ENCODE measurements at regions not wholly inside any gene's neighbourhood (a gene's known extent, or its start where the extent isn't known, plus 50 kb on each side); places are given as distances from the start of the nearest gene placed in this dataset.
"Not testable (repeated sequence)": the region's sequence is repeated elsewhere in the genome, so short reads cannot be mapped to it uniquely, and the experiment has no call there.

DNA sequence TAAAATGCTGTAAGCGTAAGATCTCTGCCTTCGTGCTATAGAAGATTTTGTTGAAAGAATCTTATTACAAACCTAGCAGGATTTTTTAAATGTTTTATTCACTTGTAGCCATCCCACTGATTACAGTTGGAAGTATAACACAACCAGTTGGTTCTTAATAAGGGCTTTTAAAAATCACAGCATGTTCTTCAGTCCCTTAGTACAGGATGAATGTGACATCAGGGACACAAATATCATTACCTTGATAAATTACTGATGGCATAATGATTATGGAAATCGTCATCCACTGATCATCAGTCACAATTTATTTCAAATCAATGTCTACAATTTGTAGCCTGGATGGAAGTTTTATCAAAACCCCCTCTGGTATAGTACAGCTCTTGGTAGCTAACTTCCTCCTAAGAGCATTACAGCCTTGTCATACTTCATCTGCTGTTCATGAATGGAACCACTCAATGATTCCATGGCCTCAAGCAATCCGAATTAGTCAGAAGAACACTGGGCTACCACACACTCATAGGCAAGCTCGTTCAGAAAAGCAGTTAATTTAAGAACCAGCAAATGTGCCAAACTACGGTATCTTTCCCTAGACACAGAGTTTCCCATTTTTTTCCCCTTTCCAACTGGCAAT lies 389.2 kb upstream of the TENM3 start:
- H3K4me3 ChIP-seq (ENCODE audit: insufficient read depth, low read length): no peak overlapping the region
- H3K27me3 ChIP-seq (ENCODE audit: insufficient read depth, low read length): no peaks in the 10 kb centered on the region
- H3K27ac ChIP-seq (ENCODE audit: low read depth, low read length): no peak overlapping the region
- H3K36me3 ChIP-seq (ENCODE audit: insufficient read depth, low read length): no peaks in the 10 kb centered on the region
- H3K9me3 ChIP-seq (ENCODE audit: low read depth, low read length): no peaks in the 10 kb centered on the region
- DNase-seq (ENCODE audit: insufficient read length, low spot score, missing footprints): no peak
- H3K79me2 ChIP-seq (ENCODE audit: insufficient read depth, low read length): no peaks in the 10 kb centered on the region
- no peak overlapping the region for H3K4me2 ChIP-seq (ENCODE audit: insufficient read depth, low read length)
- TF ChIP-seq, protein P1, sequence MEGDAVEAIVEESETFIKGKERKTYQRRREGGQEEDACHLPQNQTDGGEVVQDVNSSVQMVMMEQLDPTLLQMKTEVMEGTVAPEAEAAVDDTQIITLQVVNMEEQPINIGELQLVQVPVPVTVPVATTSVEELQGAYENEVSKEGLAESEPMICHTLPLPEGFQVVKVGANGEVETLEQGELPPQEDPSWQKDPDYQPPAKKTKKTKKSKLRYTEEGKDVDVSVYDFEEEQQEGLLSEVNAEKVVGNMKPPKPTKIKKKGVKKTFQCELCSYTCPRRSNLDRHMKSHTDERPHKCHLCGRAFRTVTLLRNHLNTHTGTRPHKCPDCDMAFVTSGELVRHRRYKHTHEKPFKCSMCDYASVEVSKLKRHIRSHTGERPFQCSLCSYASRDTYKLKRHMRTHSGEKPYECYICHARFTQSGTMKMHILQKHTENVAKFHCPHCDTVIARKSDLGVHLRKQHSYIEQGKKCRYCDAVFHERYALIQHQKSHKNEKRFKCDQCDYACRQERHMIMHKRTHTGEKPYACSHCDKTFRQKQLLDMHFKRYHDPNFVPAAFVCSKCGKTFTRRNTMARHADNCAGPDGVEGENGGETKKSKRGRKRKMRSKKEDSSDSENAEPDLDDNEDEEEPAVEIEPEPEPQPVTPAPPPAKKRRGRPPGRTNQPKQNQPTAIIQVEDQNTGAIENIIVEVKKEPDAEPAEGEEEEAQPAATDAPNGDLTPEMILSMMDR (IDR thresholded peaks at IDR 0.05; ENCODE audit: extremely low read depth, low read depth, low read length): no peak
- no peaks in the 10 kb centered on the region for H3K4me1 ChIP-seq (ENCODE audit: insufficient read depth, low read length)
- H4K20me1 ChIP-seq (ENCODE audit: insufficient read depth, low read length): no peaks in the 10 kb centered on the region
- H2AFZ ChIP-seq (ENCODE audit: low read length): no peak overlapping the region

DNA sequence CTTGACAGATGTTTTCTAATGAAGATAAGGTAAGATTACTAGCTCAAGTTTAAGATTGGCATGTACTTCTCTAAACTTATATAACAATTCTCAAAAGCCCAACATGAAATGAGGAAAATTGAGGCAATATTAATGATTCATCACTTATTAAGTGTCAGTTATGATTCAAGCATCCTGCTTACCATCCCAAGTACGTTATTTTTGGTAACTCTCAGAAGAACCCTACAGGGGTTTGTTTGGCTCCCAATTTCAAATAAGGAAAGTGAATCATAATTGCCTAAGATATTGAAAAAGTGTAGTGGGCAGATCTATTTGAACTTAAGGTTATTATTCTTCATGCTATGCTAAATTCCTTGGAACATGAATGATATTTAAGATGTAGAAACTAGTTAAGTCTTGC lies 387.9 kb upstream of the TENM3 start:
- H3K4me3 ChIP-seq (ENCODE audit: insufficient read depth, low read length): no peak overlapping the region
- no peak overlapping the region for H3K27ac ChIP-seq (ENCODE audit: low read depth, low read length)
- H3K4me1 ChIP-seq (ENCODE audit: insufficient read depth, low read length): no peaks in the 10 kb centered on the region
- no peak overlapping the region for H3K4me2 ChIP-seq (ENCODE audit: insufficient read depth, low read length)
- H3K27me3 ChIP-seq (ENCODE audit: insufficient read depth, low read length): no peaks in the 10 kb centered on the region
- no peaks in the 10 kb centered on the region for H4K20me1 ChIP-seq (ENCODE audit: insufficient read depth, low read length)
- H3K36me3 ChIP-seq (ENCODE audit: insufficient read depth, low read length): no peaks in the 10 kb centered on the region
- no peak for DNase-seq (ENCODE audit: insufficient read length, low spot score, missing footprints)
- H3K9me3 ChIP-seq (ENCODE audit: low read depth, low read length): no peaks in the 10 kb centered on the region
- H3K79me2 ChIP-seq (ENCODE audit: insufficient read depth, low read length): no peaks in the 10 kb centered on the region
- TF ChIP-seq, protein P1 (IDR thresholded peaks at IDR 0.05; ENCODE audit: extremely low read depth, low read depth, low read length): no peak
- no peak overlapping the region for H2AFZ ChIP-seq (ENCODE audit: low read length)

DNA sequence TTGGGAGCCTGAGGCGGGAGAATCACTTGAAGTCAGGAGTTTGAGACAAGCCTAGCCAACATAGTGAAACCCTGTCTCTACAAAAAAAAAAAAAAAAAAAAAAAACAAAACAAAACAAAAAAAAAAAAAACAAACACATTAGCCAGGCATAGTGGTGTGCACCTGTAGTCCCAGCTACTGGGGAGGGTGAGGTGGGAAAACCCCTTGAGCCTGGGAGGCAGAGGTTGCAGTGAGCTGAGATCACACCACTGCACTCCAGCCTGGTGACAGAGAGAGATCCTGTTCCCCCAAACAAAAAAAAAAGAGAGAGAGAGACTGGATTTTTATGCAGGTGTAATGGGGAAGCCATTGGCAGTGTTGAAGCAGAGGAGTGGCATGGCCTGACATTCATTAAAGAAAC lies 385.7 kb upstream of the TENM3 start:
- not testable (repeated sequence) for H3K4me2 ChIP-seq (ENCODE audit: insufficient read depth, low read length); H3K36me3 ChIP-seq (ENCODE audit: insufficient read depth, low read length); H2AFZ ChIP-seq (ENCODE audit: low read length); H4K20me1 ChIP-seq (ENCODE audit: insufficient read depth, low read length); H3K9me3 ChIP-seq (ENCODE audit: low read depth, low read length); H3K27me3 ChIP-seq (ENCODE audit: insufficient read depth, low read length); H3K4me3 ChIP-seq (ENCODE audit: insufficient read depth, low read length); DNase-seq (ENCODE audit: insufficient read length, low spot score, missing footprints); H3K27ac ChIP-seq (ENCODE audit: low read depth, low read length); H3K4me1 ChIP-seq (ENCODE audit: insufficient read depth, low read length); H3K79me2 ChIP-seq (ENCODE audit: insufficient read depth, low read length)

DNA sequence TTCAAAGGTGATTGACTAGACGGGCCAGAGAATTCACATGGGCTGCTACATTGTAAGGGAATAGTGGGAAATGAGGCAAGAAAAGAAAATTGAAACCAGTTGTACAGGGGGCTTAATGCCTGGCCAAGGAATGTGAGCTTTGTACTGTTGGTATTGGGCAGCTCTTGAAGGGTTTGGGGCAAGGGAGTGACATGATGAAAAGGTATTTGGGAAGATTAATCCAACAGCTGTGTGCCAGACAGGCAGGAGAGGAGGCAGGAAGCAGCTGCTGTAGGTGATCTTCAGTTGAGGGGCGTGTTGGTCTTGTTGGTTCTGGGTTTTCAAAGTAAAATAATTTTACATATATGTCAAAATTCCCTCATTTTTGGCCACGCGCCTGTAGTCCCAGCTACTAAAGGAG lies 384.5 kb upstream of the TENM3 start:
- no peaks in the 10 kb centered on the region for H3K4me1 ChIP-seq (ENCODE audit: insufficient read depth, low read length)
- H2AFZ ChIP-seq (ENCODE audit: low read length): no peak overlapping the region
- no peaks in the 10 kb centered on the region for H3K9me3 ChIP-seq (ENCODE audit: low read depth, low read length)
- no peaks in the 10 kb centered on the region for H4K20me1 ChIP-seq (ENCODE audit: insufficient read depth, low read length)
- TF ChIP-seq, protein P1 (IDR thresholded peaks at IDR 0.05; ENCODE audit: extremely low read depth, low read depth, low read length): no peak
- H3K4me2 ChIP-seq (ENCODE audit: insufficient read depth, low read length): no peak overlapping the region
- no peaks in the 10 kb centered on the region for H3K27me3 ChIP-seq (ENCODE audit: insufficient read depth, low read length)
- no peaks in the 10 kb centered on the region for H3K79me2 ChIP-seq (ENCODE audit: insufficient read depth, low read length)
- no peak overlapping the region for H3K4me3 ChIP-seq (ENCODE audit: insufficient read depth, low read length)
- DNase-seq (ENCODE audit: insufficient read length, low spot score, missing footprints): no peak
- no peaks in the 10 kb centered on the region for H3K36me3 ChIP-seq (ENCODE audit: insufficient read depth, low read length)
- no peak overlapping the region for H3K27ac ChIP-seq (ENCODE audit: low read depth, low read length)
